SK-N-SH (cell line): ENCODE measurements at regions not wholly inside any gene's neighbourhood (a gene's known extent, or its start where the extent isn't known, plus 50 kb on each side); places are given as distances from the start of the nearest gene placed in this dataset.

ENCODE experiments used
- CHD2 ChIP-seq: fragments of 150-350 bp; IDR thresholded peaks from 2 replicates; pipeline ENCODE4 v1.6.1; 2018; ENCODE audit warnings: low read length; ENCODE audit not compliant: partially characterized antibody
- CTCF ChIP-seq: fragments of 200-600 bp; sonication (generic); IDR thresholded peaks from 2 replicates; pipeline ENCODE4 v1.6.1; 2017; ENCODE audit warnings: antibody characterized with exemption, mild to moderate bottlenecking, moderate library complexity
- FOXJ3 ChIP-seq: sonication (generic); formaldehyde crosslinking; IDR thresholded peaks from 2 replicates; pipeline ENCODE4 v1.5.1; 2020; ENCODE audit warnings: mild to moderate bottlenecking, missing genetic modification reagents
- MAX ChIP-seq: IDR thresholded peaks from 2 replicates; pipeline ENCODE4 v1.4.0; 2012; ENCODE audit warnings: low read depth
- MEF2A ChIP-seq: IDR thresholded peaks from 2 replicates; pipeline ENCODE4 v1.4.0; 2012; ENCODE audit warnings: low read depth, borderline replicate concordance
- NFIC ChIP-seq: IDR thresholded peaks from 2 replicates; pipeline ENCODE4 v1.4.0; 2012; ENCODE audit warnings: borderline replicate concordance
- RAD21 ChIP-seq: IDR thresholded peaks from 2 replicates; pipeline ENCODE4 v1.6.1; 2012; ENCODE audit warnings: mild to moderate bottlenecking, low read length
- REST ChIP-seq: IDR thresholded peaks from 2 replicates; pipeline ENCODE4 v1.6.1; 2012; ENCODE audit warnings: mild to moderate bottlenecking, low read depth, low read length, moderate library complexity
- RFX5 ChIP-seq: IDR thresholded peaks from 2 replicates; pipeline ENCODE4 v1.6.1; 2012; ENCODE audit warnings: mild to moderate bottlenecking, improper control_type of control experiment, low read length
- SMC3 ChIP-seq: IDR thresholded peaks from 2 replicates; pipeline ENCODE4 v1.6.1; 2012; ENCODE audit warnings: low read depth, low read length, improper control_type of control experiment
- TAF1 ChIP-seq: IDR thresholded peaks from 2 replicates; pipeline ENCODE4 v1.6.1; 2012; ENCODE audit warnings: low read depth, mild to moderate bottlenecking, low read length, moderate library complexity, borderline replicate concordance
- TCF12 ChIP-seq: IDR thresholded peaks from 2 replicates; pipeline ENCODE4 v1.4.0; 2012
- USF2 ChIP-seq: fragments of 150-350 bp; IDR thresholded peaks from 2 replicates; pipeline ENCODE4 v1.6.1; 2017; ENCODE audit warnings: antibody characterized with exemption, low read length, low read depth, borderline replicate concordance
- YY1 ChIP-seq: IDR thresholded peaks from 2 replicates; pipeline ENCODE4 v1.4.0; 2012; ENCODE audit warnings: low read depth, mild to moderate bottlenecking

GRCh38 chr4:15240764-15241163 lies 187.1 kb upstream of the C1QTNF7 start:
- TF ChIP-seq CTCF (no peak), NFIC (no peak), YY1 (no peak), FOXJ3 (CRISPR knock-in tag) (no peak), USF2 (no peak), RAD21 (no peak), TAF1 (no peak), MEF2A (no peak), CHD2 (no peak), REST (no peak), SMC3 (no peak), RFX5 (no peak), TCF12 (peak; percentile 78), MAX (no peak)
